Loucy (cell line): ENCODE measurements at regions not wholly inside any gene's neighbourhood (a gene's known extent, or its start where the extent isn't known, plus 50 kb on each side); places are given as distances from the start of the nearest gene placed in this dataset.

Experiments used
- H2AFZ ChIP-seq: fragments of 200-600 bp; sonication (generic); 2 replicates; pipeline ENCODE4 v1.6.0; 2016; ENCODE audit warnings: antibody characterized with exemption, mild to moderate bottlenecking, low read length, moderate library complexity
- H3F3A ChIP-seq: fragments of 200-600 bp; 2 replicates; pipeline ENCODE4 v1.6.0; 2016; ENCODE audit warnings: antibody characterized with exemption, low read depth, mild to moderate bottlenecking
- H3K27me3 ChIP-seq: fragments of 200-600 bp; sonication (generic); 2 replicates; pipeline ENCODE4 v1.6.1; 2014; ENCODE audit warnings: low read length, mild to moderate bottlenecking; ENCODE audit not compliant: insufficient read depth, poor library complexity, severe bottlenecking
- H3K36me3 ChIP-seq: fragments of 200-600 bp; sonication (generic); 2 replicates; pipeline ENCODE4 v1.6.1; 2016; ENCODE audit warnings: low read length; ENCODE audit not compliant: insufficient read depth
- H3K4me1 ChIP-seq: fragments of 200-600 bp; sonication (generic); 2 replicates; pipeline ENCODE4 v1.5.1; 2014; ENCODE audit warnings: low read length, mild to moderate bottlenecking; ENCODE audit not compliant: insufficient read depth, poor library complexity, severe bottlenecking
- H3K4me2 ChIP-seq: fragments of 200-600 bp; sonication (generic); 2 replicates; pipeline ENCODE4 v1.6.0; 2014; ENCODE audit warnings: antibody characterized with exemption, low read length, low read depth, mild to moderate bottlenecking; ENCODE audit not compliant: poor library complexity, severe bottlenecking
- H3K4me3 ChIP-seq: fragments of 200-600 bp; sonication (generic); 2 replicates; pipeline ENCODE4 v1.5.1; 2014; ENCODE audit warnings: low read length, mild to moderate bottlenecking, mixed read lengths; ENCODE audit not compliant: poor library complexity, severe bottlenecking
- H3K79me2 ChIP-seq: fragments of 200-600 bp; sonication (generic); 2 replicates; pipeline ENCODE4 v1.6.1; 2014; ENCODE audit warnings: low read length; ENCODE audit not compliant: insufficient read depth
- H3K9ac ChIP-seq: fragments of 200-600 bp; sonication (generic); 2 replicates; pipeline ENCODE4 v1.6.0; 2014; ENCODE audit warnings: mild to moderate bottlenecking, low read depth, low read length, moderate library complexity; ENCODE audit not compliant: poor library complexity, severe bottlenecking
- H3K9me2 ChIP-seq: fragments of 200-600 bp; sonication (generic); replicated peaks from 2 replicates; pipeline ENCODE4 v1.6.1; 2016; ENCODE audit warnings: low read depth, low read length, mixed read lengths
- H3K9me3 ChIP-seq: fragments of 200-600 bp; sonication (generic); 2 replicates; pipeline ENCODE4 v1.6.1; 2014; ENCODE audit warnings: mild to moderate bottlenecking, antibody characterized with exemption, low read length, low read depth; ENCODE audit not compliant: insufficient read depth
- H4K20me1 ChIP-seq: fragments of 200-600 bp; sonication (generic); 2 replicates; pipeline ENCODE4 v1.6.0; 2014; ENCODE audit warnings: antibody characterized with exemption, low read length, mild to moderate bottlenecking; ENCODE audit not compliant: insufficient read depth, poor library complexity, severe bottlenecking
- EZH2phosphoT487 ChIP-seq: fragments of 200-600 bp; IDR thresholded peaks from 2 replicates; pipeline ENCODE4 v1.6.1; 2018; ENCODE audit warnings: antibody characterized with exemption, mild to moderate bottlenecking, moderate library complexity, borderline replicate concordance
- TF ChIP-seq, protein P1 (sequence below): fragments of 200-600 bp; sonication (generic); conservative IDR thresholded peaks from 2 replicates; pipeline ENCODE4 v1.5.1; 2014; ENCODE audit warnings: mild to moderate bottlenecking, antibody characterized with exemption, low read length

DNA sequence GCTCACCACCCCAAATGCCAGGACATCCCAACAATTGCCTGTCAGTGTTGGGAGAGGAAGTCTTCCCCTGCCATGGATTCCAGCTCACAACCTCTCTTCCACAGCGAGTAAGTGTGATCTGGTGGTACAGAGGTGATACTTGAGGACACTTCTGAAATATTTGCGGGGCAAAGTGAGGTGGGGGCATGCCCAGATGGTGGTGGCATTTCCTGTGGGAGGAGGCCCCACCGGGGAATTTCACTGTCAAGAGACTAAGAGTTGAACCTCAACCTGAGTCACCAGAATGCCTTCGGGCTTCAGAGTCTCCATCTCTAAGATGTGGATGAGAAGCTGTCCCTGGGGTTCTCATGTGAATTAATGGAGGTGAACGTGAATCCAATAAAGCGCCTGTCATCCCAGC, 122.3 kb upstream of the RFLNA start:
- no peaks in the 10 kb centered on the region for H3K27me3 ChIP-seq
- no peak overlapping the region for H3K4me2 ChIP-seq
- peaks cover 26% of the 10 kb centered on the region for H3K4me1 ChIP-seq
- H3K9me2 ChIP-seq, result no peaks in the 10 kb centered on the region
- no peaks in the 10 kb centered on the region for H3F3A ChIP-seq
- H3K36me3 ChIP-seq, result no peaks in the 10 kb centered on the region
- no peak overlapping the region for H2AFZ ChIP-seq
- H4K20me1 ChIP-seq, result no peaks in the 10 kb centered on the region
- no peak overlapping the region for H3K9ac ChIP-seq
- no peaks in the 10 kb centered on the region for H3K79me2 ChIP-seq
- no peaks in the 10 kb centered on the region for H3K9me3 ChIP-seq
- no peak overlapping the region for H3K4me3 ChIP-seq
- TF ChIP-seq, protein P1, sequence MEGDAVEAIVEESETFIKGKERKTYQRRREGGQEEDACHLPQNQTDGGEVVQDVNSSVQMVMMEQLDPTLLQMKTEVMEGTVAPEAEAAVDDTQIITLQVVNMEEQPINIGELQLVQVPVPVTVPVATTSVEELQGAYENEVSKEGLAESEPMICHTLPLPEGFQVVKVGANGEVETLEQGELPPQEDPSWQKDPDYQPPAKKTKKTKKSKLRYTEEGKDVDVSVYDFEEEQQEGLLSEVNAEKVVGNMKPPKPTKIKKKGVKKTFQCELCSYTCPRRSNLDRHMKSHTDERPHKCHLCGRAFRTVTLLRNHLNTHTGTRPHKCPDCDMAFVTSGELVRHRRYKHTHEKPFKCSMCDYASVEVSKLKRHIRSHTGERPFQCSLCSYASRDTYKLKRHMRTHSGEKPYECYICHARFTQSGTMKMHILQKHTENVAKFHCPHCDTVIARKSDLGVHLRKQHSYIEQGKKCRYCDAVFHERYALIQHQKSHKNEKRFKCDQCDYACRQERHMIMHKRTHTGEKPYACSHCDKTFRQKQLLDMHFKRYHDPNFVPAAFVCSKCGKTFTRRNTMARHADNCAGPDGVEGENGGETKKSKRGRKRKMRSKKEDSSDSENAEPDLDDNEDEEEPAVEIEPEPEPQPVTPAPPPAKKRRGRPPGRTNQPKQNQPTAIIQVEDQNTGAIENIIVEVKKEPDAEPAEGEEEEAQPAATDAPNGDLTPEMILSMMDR, result no peak
- no peak for TF ChIP-seq EZH2phosphoT487

DNA sequence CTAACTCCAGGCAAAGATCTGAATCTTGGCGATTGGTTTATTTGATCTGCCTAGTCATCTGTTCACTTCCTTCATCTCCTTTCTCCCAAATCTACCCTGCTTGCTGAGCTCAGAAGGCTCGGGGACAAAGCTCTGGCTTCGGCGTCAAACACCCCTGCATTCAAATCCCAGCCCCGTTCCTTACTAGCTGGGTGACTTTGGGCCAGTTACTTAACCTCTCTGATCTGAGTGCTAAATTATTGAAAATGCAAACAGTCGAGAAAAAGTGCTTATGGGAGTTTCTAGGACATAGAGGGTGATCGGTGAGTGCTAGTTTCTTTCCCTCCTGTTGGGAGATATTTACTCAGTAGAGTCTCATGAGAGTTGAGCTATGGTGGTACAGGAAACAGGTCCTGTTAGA, 121.2 kb upstream of the RFLNA start:
- H2AFZ ChIP-seq, result no peak overlapping the region
- H3K9ac ChIP-seq, result no peak overlapping the region
- H3F3A ChIP-seq, result no peaks in the 10 kb centered on the region
- H3K9me3 ChIP-seq, result no peaks in the 10 kb centered on the region
- no peak overlapping the region for H3K4me2 ChIP-seq
- no peak overlapping the region for H3K4me3 ChIP-seq
- H3K9me2 ChIP-seq, result no peaks in the 10 kb centered on the region
- H3K79me2 ChIP-seq, result no peaks in the 10 kb centered on the region
- H3K36me3 ChIP-seq, result no peaks in the 10 kb centered on the region
- no peak for TF ChIP-seq EZH2phosphoT487
- H3K27me3 ChIP-seq, result no peaks in the 10 kb centered on the region
- H4K20me1 ChIP-seq, result no peaks in the 10 kb centered on the region
- H3K4me1 ChIP-seq, result peaks cover 26% of the 10 kb centered on the region

DNA sequence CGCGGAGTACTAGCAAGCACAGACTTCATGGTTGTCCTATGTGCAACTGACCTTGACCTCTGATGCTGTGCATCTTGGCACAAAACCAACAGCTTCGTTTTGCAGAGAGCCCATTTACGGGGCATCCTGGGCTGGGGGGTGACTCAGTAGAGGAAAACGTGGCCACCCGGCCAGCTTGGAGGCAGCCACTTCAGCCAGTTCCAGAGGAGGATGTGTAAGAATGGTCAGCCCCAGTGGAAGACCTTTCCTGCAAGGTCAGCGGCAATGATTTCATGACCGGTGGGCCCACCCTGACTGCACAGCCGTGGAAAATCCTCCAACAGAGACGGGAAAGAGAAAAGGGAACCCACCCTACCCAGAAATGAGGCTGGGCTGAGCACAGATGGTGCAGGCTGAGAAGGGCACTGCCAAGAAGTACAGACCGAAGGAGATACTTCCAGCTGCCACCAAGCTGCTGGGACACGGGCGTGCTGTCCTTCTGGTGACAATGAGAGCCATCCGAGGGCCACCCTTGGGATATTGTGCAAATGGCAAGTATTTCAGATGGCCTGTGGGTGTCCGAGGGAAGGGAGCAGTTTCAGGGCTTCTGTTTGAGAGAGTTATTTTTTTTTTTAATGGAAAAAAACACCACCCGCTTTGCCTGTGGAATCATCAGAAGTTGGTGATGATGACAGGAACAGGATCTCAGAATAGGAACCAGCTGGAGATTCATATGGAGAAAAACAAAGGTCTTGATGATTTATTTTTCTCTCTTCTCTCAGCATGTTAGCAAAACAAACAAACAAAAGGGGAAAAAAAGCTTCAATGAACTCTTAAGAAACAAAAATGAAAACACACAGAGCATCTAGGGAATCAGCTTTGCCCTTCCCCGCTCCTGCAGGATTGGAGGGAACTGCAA, 120.2 kb upstream of the RFLNA start:
- Histone ChIP-seq H4K20me1 (no peaks in the 10 kb centered on the region), H3K36me3 (no peaks in the 10 kb centered on the region), H3F3A (no peaks in the 10 kb centered on the region), H3K9me3 (no peaks in the 10 kb centered on the region), H3K79me2 (no peaks in the 10 kb centered on the region), H3K9ac (no peak overlapping the region), H3K27me3 (no peaks in the 10 kb centered on the region), H3K4me2 (no peak overlapping the region), H3K4me1 (peaks cover 26% of the 10 kb centered on the region), H3K9me2 (no peaks in the 10 kb centered on the region), H3K4me3 (no peak overlapping the region), H2AFZ (no peak overlapping the region)
- no peak for TF ChIP-seq EZH2phosphoT487
- TF ChIP-seq, protein P1, result no peak
